HG02884 (cell line): ENCODE measurements at regions not wholly inside any gene's neighbourhood (a gene's known extent, or its start where the extent isn't known, plus 50 kb on each side); places are given as distances from the start of the nearest gene placed in this dataset.
A peak's percentile ranks its signal among the peaks of the same experiment; 100 is the strongest.
"Not testable (repeated sequence)": the region's sequence is repeated elsewhere in the genome, so short reads cannot be mapped to it uniquely, and the experiment has no call there.

Source experiments
- ATAC-seq: cut with Tn5 transposase; IDR thresholded peaks from one replicate; pipeline ENCODE4 v1.9.1; 2021; ENCODE audit warnings: mild to moderate bottlenecking, moderate library complexity; ENCODE audit not compliant: unreplicated experiment

GRCh38 chr2:111463956-111464355 lies 343.2 kb downstream of the BCL2L11 start:
- peak; percentile 81 for ATAC-seq

- ATAC-seq: peak; percentile 16
Measured at GRCh38 chr2:111464367-111464766, 343.7 kb downstream of the BCL2L11 start.

GRCh38 chr2:111465521-111465920 lies 344.8 kb downstream of the BCL2L11 start:
- ATAC-seq: not testable (repeated sequence)

GRCh38 chr2:111466744-111467143 lies 346.0 kb downstream of the BCL2L11 start:
- ATAC-seq: not testable (repeated sequence)

GRCh38 chr2:111470924-111471323 lies 350.2 kb downstream of the BCL2L11 start:
- ATAC-seq: not testable (repeated sequence)

GRCh38 chr2:111471791-111472530 lies 351.2 kb downstream of the BCL2L11 start:
- not testable (repeated sequence) for ATAC-seq

- ATAC-seq: not testable (repeated sequence)
Measured at GRCh38 chr2:111472844-111473403, 352.2 kb downstream of the BCL2L11 start.

GRCh38 chr2:111473522-111473921 lies 352.8 kb downstream of the BCL2L11 start:
- not testable (repeated sequence) for ATAC-seq

- not testable (repeated sequence) for ATAC-seq
Measured at GRCh38 chr2:111474198-111474705, 353.5 kb downstream of the BCL2L11 start.

GRCh38 chr2:111478335-111478734 lies 357.6 kb downstream of the BCL2L11 start:
- ATAC-seq: not testable (repeated sequence)

- peak; percentile 75 for ATAC-seq
Measured at GRCh38 chr2:111478871-111479318, 358.2 kb downstream of the BCL2L11 start.

GRCh38 chr2:111480016-111480625 lies 359.4 kb downstream of the BCL2L11 start:
- not testable (repeated sequence) for ATAC-seq

GRCh38 chr2:111480633-111481032 lies 359.9 kb downstream of the BCL2L11 start:
- ATAC-seq: not testable (repeated sequence)

GRCh38 chr2:111481219-111481618 lies 360.5 kb downstream of the BCL2L11 start:
- not testable (repeated sequence) for ATAC-seq

GRCh38 chr2:111482987-111483679 lies 362.4 kb downstream of the BCL2L11 start:
- ATAC-seq: peak; percentile 54

- ATAC-seq: not testable (repeated sequence)
Measured at GRCh38 chr2:111484097-111484496, 363.4 kb downstream of the BCL2L11 start.

GRCh38 chr2:111485895-111486294 lies 365.2 kb downstream of the BCL2L11 start:
- ATAC-seq: not testable (repeated sequence)

GRCh38 chr2:111488451-111488850 lies 367.7 kb downstream of the BCL2L11 start:
- ATAC-seq: not testable (repeated sequence)

- not testable (repeated sequence) for ATAC-seq
Measured at GRCh38 chr2:111489460-111489859, 368.7 kb downstream of the BCL2L11 start.

GRCh38 chr2:111491181-111491580 lies 370.5 kb downstream of the BCL2L11 start:
- ATAC-seq: not testable (repeated sequence)

GRCh38 chr2:111491614-111492013 lies 370.9 kb downstream of the BCL2L11 start:
- not testable (repeated sequence) for ATAC-seq
